ENCODE measurements at regions not wholly inside any gene's neighbourhood (a gene's known extent, or its start where the extent isn't known, plus 50 kb on each side); places are given as distances from the start of the nearest gene placed in this dataset.

GRCh38 chr2:128836559-128837100, 518.0 kb upstream of the HS6ST1 start:
- DNase-seq (ENCODE audit: low spot score): no peak

- no peak for DNase-seq (ENCODE audit: low spot score)
Observed at GRCh38 chr2:128838244-128838643, 519.6 kb upstream of the HS6ST1 start.

GRCh38 chr2:128841803-128842202, 523.1 kb upstream of the HS6ST1 start:
- no peak for DNase-seq (ENCODE audit: low spot score)

GRCh38 chr2:128867311-128867710, 548.6 kb upstream of the HS6ST1 start:
- DNase-seq (ENCODE audit: low spot score): no peak

GRCh38 chr2:128867936-128868636, 549.4 kb upstream of the HS6ST1 start:
- DNase-seq (ENCODE audit: low spot score): no peak

- DNase-seq (ENCODE audit: low spot score): no peak
Observed at GRCh38 chr2:128868686-128869551, 550.3 kb upstream of the HS6ST1 start.

- DNase-seq (ENCODE audit: low spot score): no peak
Observed at GRCh38 chr2:128874608-128875007, 555.9 kb upstream of the HS6ST1 start.

GRCh38 chr2:128876986-128877983, 558.6 kb upstream of the HS6ST1 start:
- no peak for DNase-seq (ENCODE audit: low spot score)

- DNase-seq (ENCODE audit: low spot score): no peak
Observed at GRCh38 chr2:128879161-128879560, 560.5 kb upstream of the HS6ST1 start.

- no peak for DNase-seq (ENCODE audit: low spot score)
Observed at GRCh38 chr2:128894896-128895295, 576.2 kb upstream of the HS6ST1 start.

- DNase-seq (ENCODE audit: low spot score): no peak
Observed at GRCh38 chr2:128901572-128902391, 583.1 kb upstream of the HS6ST1 start.

- no peak for DNase-seq (ENCODE audit: low spot score)
Observed at GRCh38 chr2:128903637-128904036, 585.0 kb upstream of the HS6ST1 start.

GRCh38 chr2:128911276-128911675, 592.6 kb upstream of the HS6ST1 start:
- DNase-seq (ENCODE audit: low spot score): no peak

- DNase-seq (ENCODE audit: low spot score): no peak
Observed at GRCh38 chr2:128914320-128914719, 595.7 kb upstream of the HS6ST1 start.

GRCh38 chr2:128921751-128922150, 603.1 kb upstream of the HS6ST1 start:
- DNase-seq (ENCODE audit: low spot score): no peak

GRCh38 chr2:128922154-128922553, 603.5 kb upstream of the HS6ST1 start:
- DNase-seq (ENCODE audit: low spot score): no peak

GRCh38 chr2:128925631-128926030, 607.0 kb upstream of the HS6ST1 start:
- DNase-seq (ENCODE audit: low spot score): no peak

GRCh38 chr2:128930101-128930500, 611.4 kb upstream of the HS6ST1 start:
- DNase-seq (ENCODE audit: low spot score): no peak

GRCh38 chr2:128940378-128940777, 621.7 kb upstream of the HS6ST1 start:
- DNase-seq (ENCODE audit: low spot score): no peak

GRCh38 chr2:128941751-128942150, 623.1 kb upstream of the HS6ST1 start:
- no peak for DNase-seq (ENCODE audit: low spot score)

GRCh38 chr2:128949360-128949759, 630.7 kb upstream of the HS6ST1 start:
- DNase-seq (ENCODE audit: low spot score): no peak
